NT2/D1 (cell line): ENCODE measurements at regions not wholly inside any gene's neighbourhood (a gene's known extent, or its start where the extent isn't known, plus 50 kb on each side); places are given as distances from the start of the nearest gene placed in this dataset.
"Not testable (repeated sequence)": the region's sequence is repeated elsewhere in the genome, so short reads cannot be mapped to it uniquely, and the experiment has no call there.

Experiments used
- DNase-seq: peaks from one replicate; pipeline ENCODE4 v3.0.0-alpha.2; 2011; ENCODE audit warnings: low read depth, low spot score
- H3K27me3 ChIP-seq: 2 replicates; pipeline ENCODE4 v1.6.0; 2011; ENCODE audit warnings: mild to moderate bottlenecking; ENCODE audit not compliant: insufficient read length, insufficient read depth
- H3K36me3 ChIP-seq: 2 replicates; pipeline ENCODE4 v1.6.1; 2011; ENCODE audit warnings: mild to moderate bottlenecking, low read length, mixed read lengths; ENCODE audit not compliant: insufficient read depth, insufficient read length
- H3K4me1 ChIP-seq: 2 replicates; pipeline ENCODE4 v1.5.1; 2011; ENCODE audit not compliant: insufficient read depth, insufficient read length
- H3K4me3 ChIP-seq: 2 replicates; pipeline ENCODE4 v1.5.1; 2011; ENCODE audit warnings: low read depth; ENCODE audit not compliant: insufficient read length
- H3K9ac ChIP-seq: 2 replicates; pipeline ENCODE4 v1.6.0; 2011; ENCODE audit warnings: low read depth; ENCODE audit not compliant: insufficient read length
- H3K9me3 ChIP-seq: 2 replicates; pipeline ENCODE4 v1.5.1; 2011; ENCODE audit warnings: mild to moderate bottlenecking, low read length; ENCODE audit not compliant: insufficient read depth
- SUZ12 ChIP-seq: IDR thresholded peaks from 2 replicates; pipeline ENCODE4 v1.6.1; 2011; ENCODE audit not compliant: insufficient read length, insufficient read depth; ENCODE audit errors: extremely low read depth
- YY1 ChIP-seq: IDR thresholded peaks from 2 replicates; pipeline ENCODE4 v1.6.1; 2011; ENCODE audit not compliant: insufficient read length, insufficient read depth
- ZNF274 ChIP-seq: IDR thresholded peaks from 2 replicates; pipeline ENCODE4 v1.6.1; 2011; ENCODE audit warnings: mild to moderate bottlenecking, low read depth, low read length

GRCh38 chr1:215287362-215287761 is 204.8 kb downstream of the KCNK2 start:
- Histone ChIP-seq H3K4me3 (no peak overlapping the region), H3K4me1 (no peaks in the 10 kb centered on the region), H3K9ac (no peak overlapping the region), H3K36me3 (no peaks in the 10 kb centered on the region), H3K27me3 (no peaks in the 10 kb centered on the region), H3K9me3 (no peaks in the 10 kb centered on the region)
- DNase-seq: no peak
- TF ChIP-seq SUZ12: no peak
- no peak for TF ChIP-seq ZNF274
- TF ChIP-seq YY1: no peak

- no peak overlapping the region for H3K9ac ChIP-seq
- DNase-seq: no peak
- H3K9me3 ChIP-seq: peaks cover 6% of the 10 kb centered on the region; the same call in 1 of the 2 replicates
- H3K36me3 ChIP-seq: no peaks in the 10 kb centered on the region
- H3K27me3 ChIP-seq: no peaks in the 10 kb centered on the region
- no peaks in the 10 kb centered on the region for H3K4me1 ChIP-seq
- TF ChIP-seq YY1 (no peak), ZNF274 (no peak), SUZ12 (no peak)
- no peak overlapping the region for H3K4me3 ChIP-seq
These were observed 207.5 kb downstream of the KCNK2 start for GRCh38 chr1:215290018-215290417.

GRCh38 chr1:215292932-215293331 is 210.4 kb downstream of the KCNK2 start:
- H3K27me3 ChIP-seq: no peaks in the 10 kb centered on the region
- H3K4me3 ChIP-seq: no peak overlapping the region
- DNase-seq: no peak
- H3K4me1 ChIP-seq: no peaks in the 10 kb centered on the region
- H3K9ac ChIP-seq: no peak overlapping the region
- peaks cover 6% of the 10 kb centered on the region; the same call in 1 of the 2 replicates for H3K9me3 ChIP-seq
- TF ChIP-seq ZNF274 (no peak), SUZ12 (no peak), YY1 (no peak)
- no peaks in the 10 kb centered on the region for H3K36me3 ChIP-seq

- Histone ChIP-seq H3K27me3 (no peaks in the 10 kb centered on the region), H3K4me3 (no peak overlapping the region), H3K9me3 (no peaks in the 10 kb centered on the region), H3K4me1 (no peaks in the 10 kb centered on the region), H3K9ac (no peak overlapping the region), H3K36me3 (no peaks in the 10 kb centered on the region)
- TF ChIP-seq YY1: no peak
- no peak for TF ChIP-seq ZNF274
- TF ChIP-seq SUZ12: no peak
- no peak for DNase-seq
These were observed 223.9 kb downstream of the KCNK2 start for GRCh38 chr1:215306426-215306825.

GRCh38 chr1:215321802-215322201 is 239.3 kb downstream of the KCNK2 start:
- DNase-seq: no peak
- no peak overlapping the region for H3K9ac ChIP-seq
- H3K36me3 ChIP-seq: no peaks in the 10 kb centered on the region
- H3K9me3 ChIP-seq: peaks cover 28% of the 10 kb centered on the region; the same call in 1 of the 2 replicates
- H3K4me3 ChIP-seq: no peak overlapping the region
- no peaks in the 10 kb centered on the region for H3K4me1 ChIP-seq
- H3K27me3 ChIP-seq: no peaks in the 10 kb centered on the region
- TF ChIP-seq YY1: no peak

- not testable (repeated sequence) for H3K27me3 ChIP-seq, H3K9ac ChIP-seq, H3K4me1 ChIP-seq, H3K4me3 ChIP-seq, DNase-seq, H3K36me3 ChIP-seq
- peaks cover 28% of the 10 kb centered on the region; the same call in 1 of the 2 replicates for H3K9me3 ChIP-seq
These were observed 241.5 kb downstream of the KCNK2 start for GRCh38 chr1:215323992-215324391.

GRCh38 chr1:215330426-215330825 is 236.7 kb upstream of the KCTD3 start:
- Histone ChIP-seq H3K36me3 (no peaks in the 10 kb centered on the region), H3K4me3 (no peak overlapping the region), H3K9me3 (peaks cover under 1% of the 10 kb centered on the region; the same call in 1 of the 2 replicates), H3K9ac (no peak overlapping the region), H3K27me3 (no peaks in the 10 kb centered on the region), H3K4me1 (no peaks in the 10 kb centered on the region)
- no peak for TF ChIP-seq ZNF274
- no peak for TF ChIP-seq SUZ12
- no peak for TF ChIP-seq YY1
- no peak for DNase-seq

- Histone ChIP-seq H3K9me3 (no peaks in the 10 kb centered on the region), H3K36me3 (no peaks in the 10 kb centered on the region), H3K9ac (no peak overlapping the region), H3K27me3 (no peaks in the 10 kb centered on the region), H3K4me1 (no peaks in the 10 kb centered on the region), H3K4me3 (no peak overlapping the region)
- DNase-seq: no peak
- TF ChIP-seq YY1 (no peak), ZNF274 (no peak), SUZ12 (no peak)
These were observed 222.6 kb upstream of the KCTD3 start for GRCh38 chr1:215344539-215344938.
